Pancreas (tissue), 10 donors: ENCODE measurements at regions not wholly inside any gene's neighbourhood (a gene's known extent, or its start where the extent isn't known, plus 50 kb on each side); places are given as distances from the start of the nearest gene placed in this dataset.
A peak's percentile ranks its signal among the peaks of the same experiment; 100 is the strongest.

ENCODE experiments used
- ATAC-seq, 4 donors: fragments of 200-7000 bp; cut with Tn5 transposase; one replicate each; pipeline versions ENCODE4 v1.8.0 to v1.9.1; 2020; ENCODE audit warnings: mild to moderate bottlenecking in 4 of 4, moderate library complexity in 4 of 4
- DNase-seq, 6 donors: peaks; one replicate each; pipeline ENCODE4 v3.0.0-alpha.2; 2020
- FAIRE-seq: peaks from 2 replicates; lab custom pipeline; 2012; peaks lifted over from hg19 to GRCh38; lab: Jason Lieb, UNC
- H3K27ac ChIP-seq, 4 donors: fragments of 200-600 bp; sonication (generic); 1 replicate in 3 of 4; 2 replicates in 1 of 4; pipeline versions ENCODE4 v1.5.0 to v1.8.0; 2020
- H3K27me3 ChIP-seq, 4 donors: fragments of 200-600 bp; one replicate each; pipeline ENCODE4 v1.8.0; 2021
- H3K36me3 ChIP-seq, 3 donors: fragments of 200-600 bp; sonication (generic) in 1 of 3; one replicate each; pipeline versions ENCODE4 v1.5.0 to v1.8.0; 2020 to 2021
- H3K4me1 ChIP-seq, 3 donors: fragments of 200-600 bp; one replicate each; pipeline ENCODE4 v1.8.0; 2021
- H3K4me3 ChIP-seq, 4 donors: fragments of 200-600 bp; sonication (generic) in 2 of 4; one replicate each; pipeline versions ENCODE4 v1.5.0 to v1.8.0; 2020 to 2021
- H3K9me3 ChIP-seq, 4 donors: fragments of 200-600 bp; one replicate each; pipeline ENCODE4 v1.8.0; 2021
- CTCF ChIP-seq, 4 donors: fragments of 200-600 bp; sonication (generic) in 3 of 4; IDR thresholded peaks; one replicate each; pipeline versions ENCODE4 v1.5.0 to v1.8.0; 2021; ENCODE audit warnings: antibody characterized with exemption in 4 of 4
- WGBS, 2 donors: extraction: QIAGEN DNeasy Blood & Tissue Kit; methylation state at CpG; one replicate each; pipeline ENCODE4 v1.1.7; 2013; 5-methylcytosine and 5-hydroxymethylcytosine counted together
- intact Hi-C, 3 donors: fragments of 100-400 bp; cut with DNase I; formaldehyde crosslinking; loops; one replicate each; pipeline versions ENCODE4 v1.11.1 to v1.14.2; 2022
- donor health status: healthy with polysubstance abuse.
- donor health status: DM: no; HTN: no; CAD: no; lungs with moderate emphysema.
- donor health status: DM: no; HTN: no; CAD: no.
- donor health status: control.
- donor health status: control.
- donor health status: Bipolar disorder and iron deficiency.
- donor health status: DM: yes; HTN: yes; CAD: no.
- donor health status: DM: no; HTN: no; CAD: no.
- donor health status: DM: no; HTN: no; CAD: no.
- donor health status: DM: yes; HTN: yes; CAD: no.

DNA sequence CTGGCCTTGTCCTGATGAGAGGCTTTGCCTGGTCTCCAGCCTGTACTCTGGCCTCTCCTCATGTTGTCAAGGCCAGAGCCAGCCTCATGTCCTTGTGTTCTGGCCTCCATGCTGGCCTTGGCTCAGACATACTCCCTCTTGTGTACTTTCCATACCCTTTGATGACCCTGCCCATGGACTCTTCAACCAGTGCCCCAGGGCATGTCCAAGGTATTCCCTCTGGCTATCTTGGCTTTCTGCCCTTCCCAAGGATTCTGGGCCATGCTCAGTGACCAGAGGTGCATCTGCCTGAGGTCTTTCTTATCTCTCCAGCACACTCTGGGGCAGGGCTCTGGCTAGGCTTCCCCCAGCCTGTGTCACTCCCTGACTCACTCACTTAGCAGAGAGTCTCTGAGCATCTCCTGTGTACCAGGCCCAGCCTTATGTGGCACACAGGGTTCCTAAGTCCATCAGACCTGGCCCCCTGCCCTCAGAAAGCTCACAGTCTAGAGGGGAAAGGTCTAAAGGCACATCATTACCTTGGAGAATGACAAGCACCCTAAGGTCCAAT lies 141.4 kb upstream of the GRIK3 start:
- DNase-seq, result no peak
- intact Hi-C loops, result no loop called here
- H3K27me3 ChIP-seq, result no peaks in the 10 kb centered on the region
- no peak for TF ChIP-seq CTCF (IDR thresholded peaks at IDR 0.05)
- no peak overlapping the region for H3K4me3 ChIP-seq
- no peak for FAIRE-seq
- no peak for ATAC-seq
- H3K36me3 ChIP-seq, result no peaks in the 10 kb centered on the region
- H3K27ac ChIP-seq, result no peak overlapping the region
- H3K4me1 ChIP-seq, result no peaks in the 10 kb centered on the region
- H3K9me3 ChIP-seq, result no peaks in the 10 kb centered on the region

GRCh38 chr1:37176269-37176668 lies 142.0 kb upstream of the GRIK3 start:
- FAIRE-seq (no peak), ATAC-seq (no peak), DNase-seq (no peak)
- Histone ChIP-seq H3K27ac (no peak overlapping the region), H3K36me3 (no peaks in the 10 kb centered on the region), H3K9me3 (no peaks in the 10 kb centered on the region), H3K27me3 (no peaks in the 10 kb centered on the region), H3K4me3 (no peak overlapping the region), H3K4me1 (no peaks in the 10 kb centered on the region)
- WGBS, 2 donors, result 67 to 71% methylated on average over 1 of the region's 1 CpG
- intact Hi-C loops, result no loop called here
- no peak for TF ChIP-seq CTCF (IDR thresholded peaks at IDR 0.05)

- peak in 2 of 4 donors; percentile 34 to 45 for ATAC-seq
- WGBS, 2 donors, result 56% methylated on average over 10 of the region's 10 CpGs
- peak in 1 of 6 donors; percentile 20 for DNase-seq
- FAIRE-seq, result no peak
- no peak for TF ChIP-seq CTCF (IDR thresholded peaks at IDR 0.05)
- Histone ChIP-seq H3K4me1 (no peaks in the 10 kb centered on the region), H3K4me3 (no peak overlapping the region), H3K27ac (no peak overlapping the region), H3K36me3 (no peaks in the 10 kb centered on the region), H3K9me3 (no peaks in the 10 kb centered on the region), H3K27me3 (no peaks in the 10 kb centered on the region)
- intact Hi-C loops, result no loop called here
Observed at GRCh38 chr1:37177230-37177864, 143.0 kb upstream of the GRIK3 start.

- Histone ChIP-seq H3K4me3 (no peak overlapping the region), H3K4me1 (no peaks in the 10 kb centered on the region), H3K27ac (no peak overlapping the region), H3K27me3 (no peaks in the 10 kb centered on the region), H3K36me3 (no peaks in the 10 kb centered on the region), H3K9me3 (no peaks in the 10 kb centered on the region)
- no peak for TF ChIP-seq CTCF (IDR thresholded peaks at IDR 0.05)
- intact Hi-C loops, result no loop called here
- DNase-seq, result no peak
- ATAC-seq, result no peak
- no peak for FAIRE-seq
- 45 to 55% methylated on average over 5 of the region's 5 CpGs for WGBS, 2 donors
Observed at GRCh38 chr1:37181425-37181824, 147.1 kb upstream of the GRIK3 start.

DNA sequence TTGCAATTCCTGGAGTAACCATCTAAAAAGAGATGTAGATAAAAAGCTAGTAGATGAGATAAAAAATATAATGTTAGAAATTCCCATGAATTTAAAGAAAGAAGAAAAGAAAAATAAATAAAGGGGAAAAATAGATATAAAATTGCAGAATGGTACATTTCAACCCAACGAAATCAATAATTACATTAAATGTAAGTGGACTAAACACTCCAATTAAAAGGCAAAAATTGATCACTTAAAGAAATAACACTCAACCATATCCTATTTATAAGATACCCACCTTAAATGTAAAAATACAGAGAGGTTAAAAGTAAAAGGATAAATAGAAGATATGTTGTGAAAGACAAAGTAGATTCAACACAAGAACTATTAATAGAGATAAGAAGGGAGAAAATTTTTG lies 150.5 kb upstream of the GRIK3 start:
- DNase-seq, result no peak
- ATAC-seq, result no peak
- Histone ChIP-seq H3K9me3 (no peaks in the 10 kb centered on the region), H3K27ac (no peak overlapping the region), H3K4me3 (no peak overlapping the region), H3K27me3 (no peaks in the 10 kb centered on the region), H3K4me1 (no peaks in the 10 kb centered on the region), H3K36me3 (no peaks in the 10 kb centered on the region)
- intact Hi-C loops, result no loop called here
- 41 to 56% methylated on average over 1 of the region's 1 CpG for WGBS, 2 donors
- TF ChIP-seq CTCF (IDR thresholded peaks at IDR 0.05), result no peak
- FAIRE-seq, result no peak
